K562 (cell line): ENCODE measurements at regions not wholly inside any gene's neighbourhood (a gene's known extent, or its start where the extent isn't known, plus 50 kb on each side); places are given as distances from the start of the nearest gene placed in this dataset.

Experiments
- AFF1 ChIP-seq, 2 experiments: fragments of 450-650 bp; IDR thresholded peaks; 2 replicates each; pipeline ENCODE4 v1.6.1; 2018; ENCODE audit warnings: mild to moderate bottlenecking in 2 of 2, low read depth in 1 of 2; ENCODE audit not compliant: partially characterized antibody in 2 of 2
- CBFB ChIP-seq: sonication (generic); formaldehyde crosslinking; IDR thresholded peaks from 2 replicates; pipeline ENCODE4 v1.4.0; 2020; ENCODE audit warnings: mild to moderate bottlenecking, missing genetic modification reagents
- CBX3 ChIP-seq, 2 experiments: IDR thresholded peaks; 1 replicate in 1 of 2; 2 replicates in 1 of 2; pipeline ENCODE4 v1.6.1; 2012; ENCODE audit warnings: inconsistent platforms in 2 of 2, low read length in 2 of 2, borderline replicate concordance in 1 of 2, control low read depth in 1 of 2
- CBX5 ChIP-seq: IDR thresholded peaks from 2 replicates; pipeline ENCODE4 v1.6.1; 2014; ENCODE audit warnings: low read depth, borderline replicate concordance
- PCBP2 ChIP-seq: fragments of 200-400 bp; formaldehyde crosslinking; IDR thresholded peaks from 2 replicates; pipeline ENCODE4 v1.6.1; 2018; ENCODE audit warnings: low read length, low read depth, mild to moderate bottlenecking, moderate library complexity; ENCODE audit not compliant: poor library complexity, severe bottlenecking
- SIN3A ChIP-seq, 2 experiments: fragments of 150-350 bp in 1 of 2; IDR thresholded peaks; 2 replicates each; pipeline ENCODE4 v1.6.1; 2011 to 2016; ENCODE audit warnings: borderline replicate concordance in 2 of 2, low read depth in 2 of 2, low read length in 2 of 2, mild to moderate bottlenecking in 2 of 2, moderate library complexity in 2 of 2; ENCODE audit not compliant: control insufficient read depth in 1 of 2
- SREBF2 ChIP-seq: sonication (generic); formaldehyde crosslinking; IDR thresholded peaks from 2 replicates; pipeline ENCODE4 v1.4.0; 2020; ENCODE audit warnings: mild to moderate bottlenecking, missing genetic modification reagents
- TRIM28 ChIP-seq: fragments of 450-650 bp; IDR thresholded peaks from 2 replicates; pipeline ENCODE4 v1.6.1; 2017
- ZBTB17 ChIP-seq: fragments of 450-650 bp; formaldehyde crosslinking; IDR thresholded peaks from 2 replicates; pipeline ENCODE4 v1.4.0; 2020; ENCODE audit warnings: mild to moderate bottlenecking
- ZNF143 ChIP-seq: sonication (generic); formaldehyde crosslinking; IDR thresholded peaks from 2 replicates; pipeline ENCODE4 v1.9.0; 2022; ENCODE audit warnings: mild to moderate bottlenecking, missing genetic modification reagents
- ZNF431 ChIP-seq: sonication (generic); formaldehyde crosslinking; IDR thresholded peaks from 2 replicates; pipeline ENCODE4 v1.8.0; 2022; ENCODE audit warnings: mild to moderate bottlenecking, missing genetic modification reagents

- TF ChIP-seq AFF1 (IDR thresholded peaks at IDR 0.05; ENCODE audit: low read depth in 1 of 2, partially characterized antibody in 2 of 2) = no peak
- no peak for TF ChIP-seq CBFB (CRISPR knock-in tag)
- no peak for TF ChIP-seq PCBP2
- peak in 1 of 2 experiments; percentile 92; a peak in 2 of 3 replicates for TF ChIP-seq CBX3 (IDR thresholded peaks at IDR 0.05; ENCODE audit: borderline replicate concordance in 1 of 2, low read length in 2 of 2)
- TF ChIP-seq TRIM28 = peak; percentile 94
- no peak for TF ChIP-seq ZNF431 (CRISPR knock-in tag)
- no peak for TF ChIP-seq SIN3A (IDR thresholded peaks at IDR 0.05; ENCODE audit: borderline replicate concordance in 2 of 2, control insufficient read depth in 1 of 2, low read depth in 2 of 2, low read length in 2 of 2)
- TF ChIP-seq CBX5 = 0 out of 2 replicates have a peak, but pooled peaks have one; percentile 67
- no peak for TF ChIP-seq ZBTB17 (CRISPR knock-in tag)
- no peak for TF ChIP-seq SREBF2
- no peak for TF ChIP-seq ZNF143 (CRISPR knock-in tag)
These were observed 114.8 kb downstream of the TBXT start (continued) for GRCh38 chr6:166052837-166053236.
